WTC11 (cell line): ENCODE measurements at regions not wholly inside any gene's neighbourhood (a gene's known extent, or its start where the extent isn't known, plus 50 kb on each side); places are given as distances from the start of the nearest gene placed in this dataset.

Source experiments
- ATAC-seq: fragments of 200-7000 bp; cut with Tn5 transposase; 2 replicates; pipeline ENCODE4 v1.10.0; 2021; ENCODE audit warnings: mild to moderate bottlenecking, moderate library complexity
- CTCF ChIA-PET: fragments of 300-600 bp; sonication (Branson Sonifier 250); formaldehyde crosslinking; loops from one replicate; lab custom pipeline; 2021; ENCODE audit warnings: antibody characterized with exemption; lab: Charles Lee
- POLR2A ChIA-PET: fragments of 350-600 bp; sonication (Branson Sonifier 250); formaldehyde crosslinking; loops from one replicate; lab custom pipeline; 2021; ENCODE audit warnings: antibody characterized with exemption; lab: Charles Lee
- DNase-seq: peaks from one replicate; pipeline ENCODE4 v3.0.0; 2021; ENCODE audit warnings: low spot score
- H3K27ac Mint-ChIP-seq: 2 replicates; pipeline ENCODE4 v1.8.0; 2021; ENCODE audit warnings: mixed read lengths
- H3K27me3 Mint-ChIP-seq: 2 replicates; pipeline ENCODE4 v1.8.0; 2021; ENCODE audit warnings: low read depth, mild to moderate bottlenecking, moderate library complexity, mixed read lengths
- H3K36me3 Mint-ChIP-seq: 2 replicates; pipeline ENCODE4 v1.8.0; 2021; ENCODE audit warnings: mixed read lengths
- H3K4me1 Mint-ChIP-seq: 2 replicates; pipeline ENCODE4 v1.8.0; 2022; ENCODE audit warnings: mixed read lengths
- H3K4me3 Mint-ChIP-seq: 2 replicates; pipeline ENCODE4 v1.8.0; 2021; ENCODE audit warnings: mild to moderate bottlenecking, moderate library complexity, mixed read lengths
- H3K9me3 Mint-ChIP-seq: 2 replicates; pipeline ENCODE4 v1.8.0; 2021; ENCODE audit warnings: mixed read lengths
- CBFB ChIP-seq: sonication (generic); formaldehyde crosslinking; IDR thresholded peaks from 2 replicates; pipeline ENCODE4 v1.8.1; 2022; ENCODE audit warnings: mild to moderate bottlenecking, low read depth, missing genetic modification reagents
- FOXK1 ChIP-seq: sonication (generic); formaldehyde crosslinking; IDR thresholded peaks from 2 replicates; pipeline ENCODE4 v1.8.0; 2022; ENCODE audit warnings: mild to moderate bottlenecking, moderate library complexity, missing genetic modification reagents
- GTF2I ChIP-seq: fragments of 250-450 bp; sonication (Bioruptor Pico); conservative IDR thresholded peaks from 2 replicates; pipeline ENCODE4 v1.4.0; 2021; ENCODE audit warnings: mild to moderate bottlenecking
- IRF2 ChIP-seq: sonication (generic); formaldehyde crosslinking; IDR thresholded peaks from 2 replicates; pipeline ENCODE4 v1.8.0; 2022; ENCODE audit warnings: low read depth, missing genetic modification reagents, borderline replicate concordance
- MXD4 ChIP-seq: fragments of 250-450 bp; sonication (Bioruptor Pico); IDR thresholded peaks from 2 replicates; pipeline ENCODE4 v1.8.0; 2021; ENCODE audit warnings: mild to moderate bottlenecking, moderate library complexity, borderline replicate concordance
- NR1H2 ChIP-seq: sonication (generic); formaldehyde crosslinking; IDR thresholded peaks from 2 replicates; pipeline ENCODE4 v1.9.0; 2021; ENCODE audit warnings: mild to moderate bottlenecking, moderate library complexity, missing genetic modification reagents
- ZNF416 ChIP-seq: fragments of 250-450 bp; sonication (Bioruptor Pico); IDR thresholded peaks from 2 replicates; pipeline ENCODE4 v1.9.0; 2021; ENCODE audit warnings: mild to moderate bottlenecking, inconsistent platforms
- TF ChIP-seq, protein P1 (sequence below): fragments of 250-450 bp; sonication (Bioruptor Pico); IDR thresholded peaks from 2 replicates; pipeline ENCODE4 v1.9.0; 2021; ENCODE audit warnings: mild to moderate bottlenecking
- TF ChIP-seq, protein P2 (sequence below): sonication (generic); formaldehyde crosslinking; IDR thresholded peaks from 2 replicates; pipeline ENCODE4 v1.8.1; 2023; ENCODE audit warnings: mild to moderate bottlenecking, missing genetic modification reagents
- TF ChIP-seq, protein P3 (sequence below): sonication (generic); formaldehyde crosslinking; IDR thresholded peaks from 2 replicates; pipeline ENCODE4 v1.8.0; 2023; ENCODE audit warnings: missing genetic modification reagents
- TF ChIP-seq, protein P4 (sequence below): sonication (generic); formaldehyde crosslinking; IDR thresholded peaks from 2 replicates; pipeline ENCODE4 v1.8.1; 2022; ENCODE audit warnings: mild to moderate bottlenecking, missing genetic modification reagents, moderate library complexity, borderline replicate concordance
- TF ChIP-seq, protein P5 (sequence below): sonication (generic); formaldehyde crosslinking; IDR thresholded peaks from 2 replicates; pipeline ENCODE4 v1.8.0; 2022; ENCODE audit warnings: mild to moderate bottlenecking, missing genetic modification reagents
- TF ChIP-seq, protein P6 (sequence below): fragments of 200-600 bp; IDR thresholded peaks from 2 replicates; pipeline ENCODE4 v1.8.0; 2022; ENCODE audit warnings: antibody characterized with exemption
- TF ChIP-seq, protein P7 (sequence below): sonication (generic); formaldehyde crosslinking; IDR thresholded peaks from 2 replicates; pipeline ENCODE4 v1.8.1; 2023; ENCODE audit warnings: mild to moderate bottlenecking, missing genetic modification reagents
- TF ChIP-seq, protein P8 (sequence below): fragments of 250-450 bp; sonication (Bioruptor Pico); conservative IDR thresholded peaks from 2 replicates; pipeline ENCODE4 v1.9.0; 2021; ENCODE audit warnings: mild to moderate bottlenecking
- TF ChIP-seq, protein P9 (sequence below): fragments of 250-450 bp; sonication (Bioruptor Pico); IDR thresholded peaks from 2 replicates; pipeline ENCODE4 v1.9.0; 2021; ENCODE audit warnings: mild to moderate bottlenecking, borderline replicate concordance

DNA sequence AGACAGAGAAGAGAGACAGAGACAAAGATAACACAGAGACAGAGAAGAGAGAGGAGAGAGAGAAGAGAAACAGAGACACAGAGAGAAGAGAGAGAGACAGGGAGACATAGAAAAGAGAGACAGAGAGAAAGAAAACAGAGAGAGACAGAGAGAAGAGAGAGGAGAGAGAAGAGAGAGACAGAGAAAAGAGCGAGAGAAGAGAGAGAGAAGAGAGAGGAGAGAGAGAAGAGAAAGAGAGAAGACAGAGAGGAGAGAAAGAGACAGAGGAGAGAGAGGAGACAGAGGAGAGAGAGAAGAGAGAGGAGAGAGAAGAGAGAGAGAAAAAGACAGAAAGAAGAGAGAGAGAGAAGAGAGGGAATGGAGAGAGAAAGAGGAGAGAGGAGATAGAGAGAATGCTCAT lies 601.1 kb upstream of the PRKX start:
- no peak for ATAC-seq
- CTCF ChIA-PET, result no interaction called here
- H3K4me3 Mint-ChIP-seq, result no peak overlapping the region
- no peaks in the 10 kb centered on the region for H3K27me3 Mint-ChIP-seq
- no peaks in the 10 kb centered on the region for H3K9me3 Mint-ChIP-seq
- H3K36me3 Mint-ChIP-seq, result no peaks in the 10 kb centered on the region
- H3K4me1 Mint-ChIP-seq, result peaks cover 9% of the 10 kb centered on the region
- no peak overlapping the region for H3K27ac Mint-ChIP-seq
- TF ChIP-seq, protein P1, sequence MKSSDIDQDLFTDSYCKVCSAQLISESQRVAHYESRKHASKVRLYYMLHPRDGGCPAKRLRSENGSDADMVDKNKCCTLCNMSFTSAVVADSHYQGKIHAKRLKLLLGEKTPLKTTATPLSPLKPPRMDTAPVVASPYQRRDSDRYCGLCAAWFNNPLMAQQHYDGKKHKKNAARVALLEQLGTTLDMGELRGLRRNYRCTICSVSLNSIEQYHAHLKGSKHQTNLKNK (CRISPR knock-in tag), result no peak
- TF ChIP-seq, protein P2, sequence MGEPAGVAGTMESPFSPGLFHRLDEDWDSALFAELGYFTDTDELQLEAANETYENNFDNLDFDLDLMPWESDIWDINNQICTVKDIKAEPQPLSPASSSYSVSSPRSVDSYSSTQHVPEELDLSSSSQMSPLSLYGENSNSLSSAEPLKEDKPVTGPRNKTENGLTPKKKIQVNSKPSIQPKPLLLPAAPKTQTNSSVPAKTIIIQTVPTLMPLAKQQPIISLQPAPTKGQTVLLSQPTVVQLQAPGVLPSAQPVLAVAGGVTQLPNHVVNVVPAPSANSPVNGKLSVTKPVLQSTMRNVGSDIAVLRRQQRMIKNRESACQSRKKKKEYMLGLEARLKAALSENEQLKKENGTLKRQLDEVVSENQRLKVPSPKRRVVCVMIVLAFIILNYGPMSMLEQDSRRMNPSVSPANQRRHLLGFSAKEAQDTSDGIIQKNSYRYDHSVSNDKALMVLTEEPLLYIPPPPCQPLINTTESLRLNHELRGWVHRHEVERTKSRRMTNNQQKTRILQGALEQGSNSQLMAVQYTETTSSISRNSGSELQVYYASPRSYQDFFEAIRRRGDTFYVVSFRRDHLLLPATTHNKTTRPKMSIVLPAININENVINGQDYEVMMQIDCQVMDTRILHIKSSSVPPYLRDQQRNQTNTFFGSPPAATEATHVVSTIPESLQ (CRISPR knock-in tag), result no peak
- TF ChIP-seq NR1H2 (CRISPR knock-in tag) (no peak), CBFB (CRISPR knock-in tag) (no peak), GTF2I (CRISPR knock-in tag) (no peak), MXD4 (no peak), ZNF416 (CRISPR knock-in tag) (no peak), FOXK1 (CRISPR knock-in tag) (no peak), IRF2 (no peak)
- TF ChIP-seq, protein P3, sequence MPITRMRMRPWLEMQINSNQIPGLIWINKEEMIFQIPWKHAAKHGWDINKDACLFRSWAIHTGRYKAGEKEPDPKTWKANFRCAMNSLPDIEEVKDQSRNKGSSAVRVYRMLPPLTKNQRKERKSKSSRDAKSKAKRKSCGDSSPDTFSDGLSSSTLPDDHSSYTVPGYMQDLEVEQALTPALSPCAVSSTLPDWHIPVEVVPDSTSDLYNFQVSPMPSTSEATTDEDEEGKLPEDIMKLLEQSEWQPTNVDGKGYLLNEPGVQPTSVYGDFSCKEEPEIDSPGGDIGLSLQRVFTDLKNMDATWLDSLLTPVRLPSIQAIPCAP (CRISPR knock-in tag), result no peak
- TF ChIP-seq, protein P4, sequence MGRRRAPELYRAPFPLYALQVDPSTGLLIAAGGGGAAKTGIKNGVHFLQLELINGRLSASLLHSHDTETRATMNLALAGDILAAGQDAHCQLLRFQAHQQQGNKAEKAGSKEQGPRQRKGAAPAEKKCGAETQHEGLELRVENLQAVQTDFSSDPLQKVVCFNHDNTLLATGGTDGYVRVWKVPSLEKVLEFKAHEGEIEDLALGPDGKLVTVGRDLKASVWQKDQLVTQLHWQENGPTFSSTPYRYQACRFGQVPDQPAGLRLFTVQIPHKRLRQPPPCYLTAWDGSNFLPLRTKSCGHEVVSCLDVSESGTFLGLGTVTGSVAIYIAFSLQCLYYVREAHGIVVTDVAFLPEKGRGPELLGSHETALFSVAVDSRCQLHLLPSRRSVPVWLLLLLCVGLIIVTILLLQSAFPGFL (CRISPR knock-in tag), result no peak
- TF ChIP-seq, protein P5, sequence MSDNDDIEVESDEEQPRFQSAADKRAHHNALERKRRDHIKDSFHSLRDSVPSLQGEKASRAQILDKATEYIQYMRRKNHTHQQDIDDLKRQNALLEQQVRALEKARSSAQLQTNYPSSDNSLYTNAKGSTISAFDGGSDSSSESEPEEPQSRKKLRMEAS (CRISPR knock-in tag), result no peak
- TF ChIP-seq, protein P6, sequence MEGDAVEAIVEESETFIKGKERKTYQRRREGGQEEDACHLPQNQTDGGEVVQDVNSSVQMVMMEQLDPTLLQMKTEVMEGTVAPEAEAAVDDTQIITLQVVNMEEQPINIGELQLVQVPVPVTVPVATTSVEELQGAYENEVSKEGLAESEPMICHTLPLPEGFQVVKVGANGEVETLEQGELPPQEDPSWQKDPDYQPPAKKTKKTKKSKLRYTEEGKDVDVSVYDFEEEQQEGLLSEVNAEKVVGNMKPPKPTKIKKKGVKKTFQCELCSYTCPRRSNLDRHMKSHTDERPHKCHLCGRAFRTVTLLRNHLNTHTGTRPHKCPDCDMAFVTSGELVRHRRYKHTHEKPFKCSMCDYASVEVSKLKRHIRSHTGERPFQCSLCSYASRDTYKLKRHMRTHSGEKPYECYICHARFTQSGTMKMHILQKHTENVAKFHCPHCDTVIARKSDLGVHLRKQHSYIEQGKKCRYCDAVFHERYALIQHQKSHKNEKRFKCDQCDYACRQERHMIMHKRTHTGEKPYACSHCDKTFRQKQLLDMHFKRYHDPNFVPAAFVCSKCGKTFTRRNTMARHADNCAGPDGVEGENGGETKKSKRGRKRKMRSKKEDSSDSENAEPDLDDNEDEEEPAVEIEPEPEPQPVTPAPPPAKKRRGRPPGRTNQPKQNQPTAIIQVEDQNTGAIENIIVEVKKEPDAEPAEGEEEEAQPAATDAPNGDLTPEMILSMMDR, result no peak
- TF ChIP-seq, protein P7, sequence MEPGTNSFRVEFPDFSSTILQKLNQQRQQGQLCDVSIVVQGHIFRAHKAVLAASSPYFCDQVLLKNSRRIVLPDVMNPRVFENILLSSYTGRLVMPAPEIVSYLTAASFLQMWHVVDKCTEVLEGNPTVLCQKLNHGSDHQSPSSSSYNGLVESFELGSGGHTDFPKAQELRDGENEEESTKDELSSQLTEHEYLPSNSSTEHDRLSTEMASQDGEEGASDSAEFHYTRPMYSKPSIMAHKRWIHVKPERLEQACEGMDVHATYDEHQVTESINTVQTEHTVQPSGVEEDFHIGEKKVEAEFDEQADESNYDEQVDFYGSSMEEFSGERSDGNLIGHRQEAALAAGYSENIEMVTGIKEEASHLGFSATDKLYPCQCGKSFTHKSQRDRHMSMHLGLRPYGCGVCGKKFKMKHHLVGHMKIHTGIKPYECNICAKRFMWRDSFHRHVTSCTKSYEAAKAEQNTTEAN (CRISPR knock-in tag), result no peak
- TF ChIP-seq, protein P8, sequence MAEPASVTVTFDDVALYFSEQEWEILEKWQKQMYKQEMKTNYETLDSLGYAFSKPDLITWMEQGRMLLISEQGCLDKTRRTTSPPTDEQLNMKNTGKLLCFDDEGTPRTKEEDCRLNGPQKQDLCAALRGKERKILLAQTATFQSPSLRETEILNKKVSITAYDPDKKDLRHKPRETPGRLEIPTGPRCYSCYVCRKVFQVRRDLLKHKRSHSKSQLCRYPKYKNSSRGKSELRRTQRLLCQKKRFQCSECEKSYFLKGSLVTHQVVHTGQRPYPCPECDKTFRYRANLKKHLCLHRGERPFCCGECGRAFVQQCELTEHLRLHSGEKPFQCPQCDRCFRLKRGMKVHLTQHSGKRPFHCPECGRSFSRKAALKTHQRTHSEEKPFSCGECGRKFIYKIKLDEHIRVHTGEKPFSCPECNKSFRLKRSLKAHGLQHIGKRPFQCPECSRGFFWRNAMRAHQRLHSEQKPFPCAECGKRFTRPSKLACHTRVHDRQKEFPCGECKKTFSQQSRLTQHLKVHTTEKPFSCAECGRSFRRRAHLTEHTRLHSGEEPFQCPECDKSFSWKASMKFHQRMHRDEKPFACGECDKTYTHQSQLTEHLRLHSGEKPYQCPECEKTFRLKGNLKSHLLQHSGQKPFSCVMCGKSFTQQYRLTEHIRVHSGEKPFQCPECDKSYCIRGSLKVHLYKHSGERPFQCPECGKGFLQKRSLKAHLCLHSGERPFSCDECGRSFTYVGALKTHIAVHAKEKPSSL (CRISPR knock-in tag), result no peak
- TF ChIP-seq, protein P9, sequence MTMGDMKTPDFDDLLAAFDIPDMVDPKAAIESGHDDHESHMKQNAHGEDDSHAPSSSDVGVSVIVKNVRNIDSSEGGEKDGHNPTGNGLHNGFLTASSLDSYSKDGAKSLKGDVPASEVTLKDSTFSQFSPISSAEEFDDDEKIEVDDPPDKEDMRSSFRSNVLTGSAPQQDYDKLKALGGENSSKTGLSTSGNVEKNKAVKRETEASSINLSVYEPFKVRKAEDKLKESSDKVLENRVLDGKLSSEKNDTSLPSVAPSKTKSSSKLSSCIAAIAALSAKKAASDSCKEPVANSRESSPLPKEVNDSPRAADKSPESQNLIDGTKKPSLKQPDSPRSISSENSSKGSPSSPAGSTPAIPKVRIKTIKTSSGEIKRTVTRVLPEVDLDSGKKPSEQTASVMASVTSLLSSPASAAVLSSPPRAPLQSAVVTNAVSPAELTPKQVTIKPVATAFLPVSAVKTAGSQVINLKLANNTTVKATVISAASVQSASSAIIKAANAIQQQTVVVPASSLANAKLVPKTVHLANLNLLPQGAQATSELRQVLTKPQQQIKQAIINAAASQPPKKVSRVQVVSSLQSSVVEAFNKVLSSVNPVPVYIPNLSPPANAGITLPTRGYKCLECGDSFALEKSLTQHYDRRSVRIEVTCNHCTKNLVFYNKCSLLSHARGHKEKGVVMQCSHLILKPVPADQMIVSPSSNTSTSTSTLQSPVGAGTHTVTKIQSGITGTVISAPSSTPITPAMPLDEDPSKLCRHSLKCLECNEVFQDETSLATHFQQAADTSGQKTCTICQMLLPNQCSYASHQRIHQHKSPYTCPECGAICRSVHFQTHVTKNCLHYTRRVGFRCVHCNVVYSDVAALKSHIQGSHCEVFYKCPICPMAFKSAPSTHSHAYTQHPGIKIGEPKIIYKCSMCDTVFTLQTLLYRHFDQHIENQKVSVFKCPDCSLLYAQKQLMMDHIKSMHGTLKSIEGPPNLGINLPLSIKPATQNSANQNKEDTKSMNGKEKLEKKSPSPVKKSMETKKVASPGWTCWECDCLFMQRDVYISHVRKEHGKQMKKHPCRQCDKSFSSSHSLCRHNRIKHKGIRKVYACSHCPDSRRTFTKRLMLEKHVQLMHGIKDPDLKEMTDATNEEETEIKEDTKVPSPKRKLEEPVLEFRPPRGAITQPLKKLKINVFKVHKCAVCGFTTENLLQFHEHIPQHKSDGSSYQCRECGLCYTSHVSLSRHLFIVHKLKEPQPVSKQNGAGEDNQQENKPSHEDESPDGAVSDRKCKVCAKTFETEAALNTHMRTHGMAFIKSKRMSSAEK (CRISPR knock-in tag), result no peak
- TF ChIP-seq, all 79 proteins: peak for 0
- POLR2A ChIA-PET, result no interaction called here
- no peak for DNase-seq
